ENCODE measurements at regions not wholly inside any gene's neighbourhood (a gene's known extent, or its start where the extent isn't known, plus 50 kb on each side); places are given as distances from the start of the nearest gene placed in this dataset.

GRCh38 chr4:181538431-181538830, 704.8 kb upstream of the TENM3 start:
- TF ChIP-seq, protein P1, sequence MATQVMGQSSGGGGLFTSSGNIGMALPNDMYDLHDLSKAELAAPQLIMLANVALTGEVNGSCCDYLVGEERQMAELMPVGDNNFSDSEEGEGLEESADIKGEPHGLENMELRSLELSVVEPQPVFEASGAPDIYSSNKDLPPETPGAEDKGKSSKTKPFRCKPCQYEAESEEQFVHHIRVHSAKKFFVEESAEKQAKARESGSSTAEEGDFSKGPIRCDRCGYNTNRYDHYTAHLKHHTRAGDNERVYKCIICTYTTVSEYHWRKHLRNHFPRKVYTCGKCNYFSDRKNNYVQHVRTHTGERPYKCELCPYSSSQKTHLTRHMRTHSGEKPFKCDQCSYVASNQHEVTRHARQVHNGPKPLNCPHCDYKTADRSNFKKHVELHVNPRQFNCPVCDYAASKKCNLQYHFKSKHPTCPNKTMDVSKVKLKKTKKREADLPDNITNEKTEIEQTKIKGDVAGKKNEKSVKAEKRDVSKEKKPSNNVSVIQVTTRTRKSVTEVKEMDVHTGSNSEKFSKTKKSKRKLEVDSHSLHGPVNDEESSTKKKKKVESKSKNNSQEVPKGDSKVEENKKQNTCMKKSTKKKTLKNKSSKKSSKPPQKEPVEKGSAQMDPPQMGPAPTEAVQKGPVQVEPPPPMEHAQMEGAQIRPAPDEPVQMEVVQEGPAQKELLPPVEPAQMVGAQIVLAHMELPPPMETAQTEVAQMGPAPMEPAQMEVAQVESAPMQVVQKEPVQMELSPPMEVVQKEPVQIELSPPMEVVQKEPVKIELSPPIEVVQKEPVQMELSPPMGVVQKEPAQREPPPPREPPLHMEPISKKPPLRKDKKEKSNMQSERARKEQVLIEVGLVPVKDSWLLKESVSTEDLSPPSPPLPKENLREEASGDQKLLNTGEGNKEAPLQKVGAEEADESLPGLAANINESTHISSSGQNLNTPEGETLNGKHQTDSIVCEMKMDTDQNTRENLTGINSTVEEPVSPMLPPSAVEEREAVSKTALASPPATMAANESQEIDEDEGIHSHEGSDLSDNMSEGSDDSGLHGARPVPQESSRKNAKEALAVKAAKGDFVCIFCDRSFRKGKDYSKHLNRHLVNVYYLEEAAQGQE (IDR thresholded peaks at IDR 0.05; ENCODE audit: insufficient replicate concordance, low read depth): no peak
- TF ChIP-seq CTCF (IDR thresholded peaks at IDR 0.05; ENCODE audit: insufficient read depth, low read length): no peak
- TF ChIP-seq GABPA (IDR thresholded peaks at IDR 0.05; ENCODE audit: low read depth): no peak

Data from HL-60 (cell line).